ENCODE measurements at regions not wholly inside any gene's neighbourhood (a gene's known extent, or its start where the extent isn't known, plus 50 kb on each side); places are given as distances from the start of the nearest gene placed in this dataset.
"Not testable (repeated sequence)": the region's sequence is repeated elsewhere in the genome, so short reads cannot be mapped to it uniquely, and the experiment has no call there.

DNA sequence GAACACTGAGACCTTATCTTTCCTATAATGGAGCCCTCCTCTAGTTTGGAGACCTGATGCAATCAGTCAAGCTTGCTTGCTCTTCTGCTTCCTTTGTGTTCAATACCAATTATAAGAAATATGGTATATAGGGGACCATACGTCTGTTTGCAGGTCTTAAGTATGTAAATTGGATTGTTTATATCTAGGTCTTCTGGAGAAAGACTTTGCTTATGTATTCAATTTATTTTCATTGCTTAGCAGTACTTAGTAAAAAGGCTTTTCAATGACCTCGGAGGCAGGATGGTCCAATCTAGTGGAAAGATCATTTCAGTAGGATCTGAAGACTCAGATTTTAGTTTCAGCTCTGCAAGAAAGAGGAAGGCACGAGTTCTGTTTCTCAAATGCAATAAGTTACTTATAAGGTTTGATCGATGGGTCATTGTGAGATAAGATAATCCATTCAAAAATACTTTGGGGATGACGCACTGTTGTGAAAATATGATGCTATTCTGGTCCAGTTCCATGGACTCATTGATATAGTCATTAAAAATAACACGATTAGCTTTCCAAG is 571.6 kb downstream of the SH2D4B start:
- no peak for DNase-seq (ENCODE audit: low read depth)

DNA sequence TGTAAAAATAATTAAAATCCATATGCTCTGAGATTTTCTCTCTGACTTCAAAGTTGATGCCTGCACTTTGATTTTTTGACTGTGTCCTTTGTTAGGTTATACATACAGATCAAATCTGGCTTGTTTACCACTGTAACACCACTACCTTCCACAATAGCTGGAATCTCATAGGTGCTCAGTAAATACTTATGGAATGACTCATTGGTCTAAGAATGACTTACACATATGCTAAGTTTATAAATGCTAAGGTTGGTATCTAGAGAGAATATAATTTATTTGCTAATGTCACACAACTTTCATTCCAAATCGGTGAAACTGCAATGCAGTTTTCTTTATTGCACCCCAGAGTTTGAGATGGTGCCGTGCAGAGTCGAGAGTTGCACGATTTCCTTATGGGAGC is 578.5 kb downstream of the SH2D4B start:
- DNase-seq (ENCODE audit: low read depth): no peak

DNA sequence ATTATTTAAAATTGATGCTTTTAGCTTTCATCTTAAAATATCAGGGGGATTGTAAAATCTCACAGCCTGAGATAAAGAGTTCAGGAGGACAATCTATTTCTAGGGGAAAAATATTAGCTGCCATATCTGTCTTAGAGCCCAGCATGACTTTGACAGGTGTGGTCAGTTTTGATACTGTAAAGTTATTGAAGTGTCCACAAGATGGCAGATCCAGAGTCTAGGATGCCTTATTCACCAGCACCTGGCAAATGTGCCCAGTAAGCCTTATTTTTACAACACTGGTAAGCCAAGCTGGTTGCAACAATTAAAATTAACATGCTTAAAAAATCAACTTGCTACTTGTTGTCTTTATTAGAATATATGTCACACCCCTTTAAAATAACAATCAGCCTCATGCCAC is 579.3 kb downstream of the SH2D4B start:
- DNase-seq (ENCODE audit: low read depth): no peak

DNA sequence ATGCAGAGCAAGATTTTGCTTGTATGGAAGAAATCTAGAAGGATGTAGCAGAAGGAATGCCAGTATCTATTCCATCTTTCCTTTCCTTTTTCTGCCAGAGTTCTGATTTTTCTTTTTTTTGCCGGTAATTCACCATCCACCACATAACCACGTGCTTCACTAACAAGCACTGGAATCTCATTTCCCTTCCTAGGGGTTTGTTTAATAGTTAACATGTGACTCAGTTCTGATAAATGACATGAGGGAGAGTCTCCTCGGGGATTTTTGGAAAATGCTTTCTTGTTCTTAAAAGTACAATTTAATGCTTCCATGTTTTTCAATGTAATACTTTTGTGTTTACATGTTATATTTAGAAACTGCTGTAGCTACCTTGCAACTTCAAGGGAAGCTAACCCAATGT is 590.2 kb downstream of the SH2D4B start:
- DNase-seq (ENCODE audit: low read depth): no peak

DNA sequence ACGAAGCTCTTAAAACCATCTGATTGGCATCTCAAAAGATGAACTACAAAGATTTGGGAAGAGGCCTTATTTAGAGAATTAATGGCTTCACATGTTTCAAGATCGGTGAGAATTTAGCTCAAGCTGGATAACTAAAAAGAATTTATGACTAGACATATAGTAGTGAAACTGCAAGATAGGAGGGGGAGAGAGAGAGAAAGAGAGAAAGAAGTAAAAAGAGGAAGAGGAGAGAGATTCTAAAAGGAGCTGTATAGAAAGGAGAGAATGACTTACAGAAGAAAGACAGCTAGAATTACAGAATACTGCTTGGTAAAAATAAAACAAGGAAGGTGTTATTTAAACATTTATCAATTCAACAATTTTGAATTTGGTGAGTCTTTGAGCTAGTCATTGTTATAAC is 592.3 kb downstream of the SH2D4B start:
- no peak for DNase-seq (ENCODE audit: low read depth)

DNA sequence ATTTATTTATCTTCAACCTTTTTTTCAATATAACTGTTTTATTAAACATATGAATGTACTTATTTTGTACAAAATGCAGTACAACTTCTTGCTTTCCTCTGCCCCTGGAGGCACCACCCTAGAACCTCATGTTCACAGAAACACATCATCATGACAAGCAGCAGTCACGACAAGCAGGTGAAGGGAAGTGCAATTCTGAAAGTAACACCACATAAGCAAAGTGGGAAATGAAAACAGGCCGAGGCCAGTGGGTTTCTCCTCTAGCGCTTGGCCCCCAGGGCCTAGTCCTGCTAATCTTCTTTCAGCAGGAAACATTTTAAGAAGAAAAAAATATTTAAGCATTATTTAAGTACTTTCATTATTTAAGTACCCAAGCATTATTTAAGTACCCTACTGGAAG is 598.1 kb downstream of the SH2D4B start:
- no peak for DNase-seq (ENCODE audit: low read depth)

DNA sequence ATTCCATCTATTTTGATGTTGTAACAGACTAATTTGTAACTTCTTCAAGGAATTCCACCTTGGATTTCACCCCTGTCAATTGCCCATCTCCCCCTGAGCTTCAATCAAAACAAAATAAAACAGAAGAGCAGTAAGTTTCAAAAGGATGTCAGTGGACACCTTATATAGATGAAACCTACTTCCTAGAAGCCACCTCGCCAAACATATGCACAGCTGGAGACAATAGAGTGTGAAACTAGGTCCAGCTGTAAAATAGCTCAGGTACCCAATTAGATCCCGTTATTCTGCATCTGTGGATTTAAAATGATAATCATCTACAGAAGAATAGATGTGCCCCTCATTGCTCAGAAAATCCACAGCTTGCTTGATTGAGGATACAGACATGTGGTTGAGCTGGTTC is 598.6 kb downstream of the SH2D4B start:
- DNase-seq (ENCODE audit: low read depth): no peak

DNA sequence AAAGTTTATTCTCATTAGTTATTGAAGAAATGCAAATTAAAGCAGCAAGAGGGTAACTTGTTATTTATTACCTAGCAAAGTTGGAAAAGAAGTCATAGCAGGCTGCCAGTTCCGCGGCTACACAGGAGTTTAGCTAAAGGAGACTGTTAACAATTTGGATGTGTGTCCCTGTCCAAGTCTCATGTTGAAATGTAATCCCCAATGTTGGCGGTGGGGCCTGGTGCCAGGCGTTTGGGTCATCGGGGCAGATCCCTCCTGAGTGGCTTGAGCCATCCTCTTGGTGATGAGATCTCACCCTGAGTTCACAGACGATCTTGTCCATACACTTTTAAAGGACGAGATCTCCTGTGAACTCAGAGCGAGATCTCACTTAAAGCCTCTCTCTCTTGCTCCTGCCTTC is 608.3 kb downstream of the SH2D4B start:
- no peak for DNase-seq (ENCODE audit: low read depth)

DNA sequence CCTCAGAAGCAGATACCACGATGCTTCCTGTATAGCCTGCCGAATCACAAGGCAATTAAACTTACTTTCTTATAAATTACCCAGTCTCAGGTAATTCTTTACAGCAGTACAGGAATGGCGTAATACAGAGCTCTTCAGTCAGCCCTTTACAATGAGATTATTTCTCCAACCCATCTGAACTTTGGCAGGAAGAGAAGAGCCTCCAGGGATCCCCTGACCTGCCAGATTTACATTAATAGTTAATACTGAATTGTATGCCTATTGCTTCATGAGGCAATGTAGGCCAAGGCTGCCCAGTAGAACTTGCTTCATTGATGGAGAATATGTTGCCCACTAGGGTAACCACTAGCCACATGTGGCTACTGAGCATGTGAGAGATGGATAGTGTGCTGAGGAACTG is 608.7 kb downstream of the SH2D4B start:
- no peak for DNase-seq (ENCODE audit: low read depth)

DNA sequence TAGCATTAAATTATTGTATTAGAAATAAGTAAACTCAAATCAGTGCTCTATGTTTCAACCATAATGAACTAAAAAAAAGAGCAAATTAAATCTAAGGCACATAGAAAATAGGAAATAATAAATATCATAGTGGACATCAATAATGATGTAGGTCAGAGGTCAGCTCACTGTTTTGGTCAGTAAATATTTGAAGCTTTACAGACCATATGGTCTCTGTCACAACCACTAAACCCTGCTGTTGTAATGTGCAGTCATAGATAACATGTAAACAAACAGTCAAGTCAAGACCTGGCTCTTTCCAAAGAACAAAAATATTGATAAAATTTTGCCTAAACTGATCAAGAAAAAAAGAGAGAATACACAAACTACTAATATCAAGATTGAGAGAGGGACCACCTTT is 615.0 kb downstream of the SH2D4B start:
- DNase-seq (ENCODE audit: low read depth): no peak

DNA sequence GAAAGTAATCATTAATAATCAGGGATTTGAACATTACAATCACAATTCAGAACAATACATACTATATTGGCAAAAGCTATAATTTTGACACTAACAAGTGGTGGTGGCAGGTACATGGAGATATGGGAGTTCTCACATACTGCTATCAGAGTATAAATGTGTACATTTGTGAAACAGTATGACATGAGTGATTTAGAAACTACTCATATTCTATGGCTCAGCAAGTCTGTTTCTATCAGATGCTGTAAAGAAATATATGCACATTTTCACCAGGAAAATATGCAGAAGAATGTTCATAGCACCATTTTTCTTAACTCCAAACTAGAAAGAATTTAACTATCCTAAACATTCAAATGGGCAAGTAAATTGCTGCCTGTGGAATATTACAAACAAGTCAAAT is 620.0 kb downstream of the SH2D4B start:
- DNase-seq (ENCODE audit: low read depth): no peak

DNA sequence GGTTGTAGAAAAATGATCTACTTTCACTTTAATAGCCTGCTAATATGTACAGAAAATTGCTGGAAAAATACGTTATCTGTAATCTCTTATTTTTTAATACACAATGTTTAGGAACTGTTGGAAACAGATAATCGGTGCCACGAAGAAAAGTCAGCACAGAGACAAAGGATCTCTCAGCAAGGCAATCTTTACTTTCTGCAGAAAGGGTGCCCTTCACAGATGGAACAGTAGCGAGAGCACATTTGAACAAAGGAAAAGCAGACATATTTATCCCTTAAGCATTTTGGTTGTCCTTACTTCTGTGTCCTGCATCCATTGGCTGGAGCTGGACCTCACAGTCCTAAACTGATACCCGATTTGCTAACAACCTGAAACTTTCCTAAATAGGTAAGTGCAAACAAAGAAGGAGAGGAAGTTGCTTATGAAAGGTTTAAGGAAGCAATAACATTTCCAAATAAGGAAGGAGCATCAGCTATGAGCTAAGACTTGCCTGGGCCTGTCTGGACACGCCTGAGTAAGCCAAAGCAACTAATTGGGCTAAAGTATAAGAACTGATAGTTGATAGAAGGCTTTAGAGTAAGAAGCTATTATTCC is 640.0 kb downstream of the SH2D4B start:
- DNase-seq (ENCODE audit: low read depth): no peak

DNA sequence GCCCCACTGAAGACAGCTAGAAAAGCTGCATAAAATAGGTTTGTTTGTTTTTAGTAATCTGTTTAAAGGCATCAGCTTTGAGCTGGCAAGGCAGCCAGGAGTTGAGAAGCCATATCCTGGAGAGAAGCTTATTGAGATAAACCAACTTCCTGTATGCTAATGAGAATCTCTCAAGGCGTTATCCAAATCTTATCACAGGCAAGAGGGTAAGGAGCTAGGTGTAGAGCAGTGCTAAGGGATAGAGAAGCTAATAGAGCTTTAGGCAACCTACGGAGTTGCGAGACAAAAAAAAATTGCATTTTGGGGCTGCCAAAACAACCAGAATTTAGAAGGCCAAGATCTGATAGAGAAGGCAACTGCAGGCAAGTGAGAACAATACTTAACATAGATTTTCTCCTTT is 641.6 kb downstream of the SH2D4B start:
- DNase-seq (ENCODE audit: low read depth): no peak

DNA sequence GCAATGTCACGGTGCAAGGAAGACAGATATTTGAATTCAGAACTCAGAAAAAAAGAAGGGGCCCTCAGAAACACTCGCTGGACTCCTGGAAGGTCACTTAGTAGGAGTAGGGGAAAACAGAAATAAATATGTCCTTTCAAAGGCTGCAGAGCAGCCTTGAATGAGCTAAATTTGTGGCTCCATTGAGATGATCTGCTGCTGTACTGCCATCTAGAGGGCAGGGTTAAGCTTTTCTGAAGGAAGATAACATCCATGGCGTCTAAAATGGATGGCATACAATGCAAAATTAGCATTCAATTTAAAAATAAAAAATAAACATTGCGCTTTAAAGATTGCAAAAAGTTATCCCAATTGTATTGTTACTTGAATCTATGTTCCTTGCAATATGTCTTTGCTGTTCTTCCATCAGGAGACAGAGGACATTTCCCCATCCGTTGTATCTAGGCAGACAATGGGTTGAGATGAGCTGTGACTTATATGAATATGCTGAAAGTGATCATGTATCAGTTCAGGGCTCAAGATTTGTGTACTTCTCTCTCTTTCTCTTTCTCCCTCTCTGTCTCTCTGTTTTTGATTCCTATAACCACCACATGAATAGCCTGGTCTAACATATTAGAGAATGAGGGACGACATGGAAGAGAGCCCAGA is 642.2 kb downstream of the SH2D4B start:
- DNase-seq (ENCODE audit: low read depth): no peak

DNA sequence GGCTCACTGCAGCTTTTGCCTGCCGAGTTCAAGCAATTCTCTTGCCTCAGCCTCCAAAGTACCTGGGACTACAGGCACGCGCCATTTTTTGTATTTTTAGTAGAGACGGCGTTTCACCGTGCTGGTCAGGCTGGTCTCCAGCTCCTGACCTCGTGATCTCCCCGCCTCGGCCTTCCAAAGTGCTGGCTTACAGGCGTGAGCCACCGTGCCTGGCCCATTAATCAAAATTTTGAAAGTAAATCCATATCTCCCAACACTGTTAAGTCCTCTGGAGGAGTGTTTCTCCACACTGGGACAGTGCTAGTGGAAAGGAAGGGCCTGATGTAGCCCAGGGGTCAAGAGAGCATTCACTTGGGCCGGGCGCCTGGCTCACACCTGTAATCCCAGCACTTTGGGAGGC is 644.6 kb downstream of the SH2D4B start:
- no peak for DNase-seq (ENCODE audit: low read depth)

DNA sequence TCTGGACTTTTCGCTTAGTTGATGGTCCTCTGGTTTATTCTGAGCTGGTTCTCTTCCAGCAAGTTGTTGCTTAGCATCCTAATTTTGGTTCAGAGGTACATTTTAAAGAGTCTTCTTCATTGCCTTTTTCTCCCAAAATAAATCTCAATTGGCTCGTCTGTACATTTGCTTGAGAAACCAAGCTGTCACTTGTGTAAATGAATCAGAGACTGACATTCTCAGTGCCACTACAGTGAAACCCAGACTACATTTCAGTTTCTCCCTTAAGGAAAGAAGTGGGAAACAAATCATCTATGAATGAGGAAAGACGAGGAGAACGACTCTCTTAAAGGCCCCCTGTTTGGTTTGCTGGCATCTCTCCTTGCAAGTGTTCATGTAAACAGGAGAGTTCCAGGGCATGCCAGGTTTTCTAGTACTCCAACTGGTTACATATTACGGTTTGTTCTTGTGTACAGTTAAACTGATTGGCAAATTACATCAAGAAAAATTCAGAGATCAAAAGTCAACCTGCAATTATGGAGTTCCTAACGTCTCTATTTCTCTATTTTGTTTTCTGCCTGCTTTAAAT is 654.6 kb downstream of the SH2D4B start:
- no peak for DNase-seq (ENCODE audit: low read depth)

DNA sequence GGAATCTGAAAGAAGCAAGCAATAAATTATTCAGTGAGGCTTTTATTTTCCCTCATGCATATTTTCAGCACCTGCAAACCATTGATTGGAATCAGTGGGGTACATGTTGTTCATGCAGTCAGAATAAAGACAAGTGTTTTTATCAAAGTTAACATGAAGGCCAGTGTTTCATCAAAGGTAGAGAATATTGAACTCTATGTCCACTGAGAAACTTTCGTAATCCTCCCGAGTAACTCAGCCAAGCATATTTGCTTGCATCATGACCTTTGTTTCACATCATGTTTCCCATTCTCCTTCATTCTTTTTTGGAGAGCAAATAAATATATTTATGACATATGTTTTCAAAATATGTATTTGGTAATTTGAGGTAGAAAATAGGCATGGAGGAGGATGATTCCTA is 663.1 kb downstream of the SH2D4B start:
- no peak for DNase-seq (ENCODE audit: low read depth)

DNA sequence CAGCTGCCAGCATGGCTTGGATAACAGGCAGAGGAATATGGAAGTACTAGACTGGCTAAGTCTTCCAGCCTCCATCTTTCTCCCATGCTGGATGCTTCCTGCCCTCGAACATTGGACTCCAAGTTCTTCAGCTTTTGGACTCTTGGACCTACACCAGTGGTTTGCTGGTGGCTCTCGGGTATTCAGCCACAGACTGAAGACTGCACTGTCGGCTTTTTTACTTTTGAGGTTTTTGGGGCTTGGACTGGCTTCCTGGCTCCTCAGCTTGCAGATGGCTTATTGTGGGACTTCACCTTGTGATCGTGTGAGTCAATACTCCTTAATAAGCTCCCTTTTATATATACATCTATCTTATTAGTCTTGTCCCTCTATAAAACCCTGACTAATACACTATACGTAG is 667.6 kb upstream of the NRG3 start:
- DNase-seq (ENCODE audit: low read depth): not testable (repeated sequence)

DNA sequence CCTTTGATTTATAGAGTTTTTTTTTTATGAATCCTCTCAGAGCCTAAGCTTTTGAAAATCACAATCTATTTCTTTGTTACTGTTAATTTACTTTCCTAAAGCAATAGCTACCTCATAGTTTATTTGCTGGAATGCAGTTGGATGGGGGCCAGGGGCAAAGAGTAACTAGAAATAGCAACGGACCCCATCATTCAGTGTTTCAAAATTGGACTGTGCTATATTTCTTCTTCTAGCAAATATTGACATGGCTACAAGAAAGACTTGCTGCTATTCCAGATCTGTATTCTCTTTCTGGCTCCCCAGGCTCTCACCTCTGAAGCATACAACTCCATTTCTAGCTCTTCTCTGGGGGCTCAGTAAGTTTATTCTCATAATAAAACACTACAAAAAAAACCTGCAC is 661.6 kb upstream of the NRG3 start:
- no peak for DNase-seq (ENCODE audit: low read depth)

DNA sequence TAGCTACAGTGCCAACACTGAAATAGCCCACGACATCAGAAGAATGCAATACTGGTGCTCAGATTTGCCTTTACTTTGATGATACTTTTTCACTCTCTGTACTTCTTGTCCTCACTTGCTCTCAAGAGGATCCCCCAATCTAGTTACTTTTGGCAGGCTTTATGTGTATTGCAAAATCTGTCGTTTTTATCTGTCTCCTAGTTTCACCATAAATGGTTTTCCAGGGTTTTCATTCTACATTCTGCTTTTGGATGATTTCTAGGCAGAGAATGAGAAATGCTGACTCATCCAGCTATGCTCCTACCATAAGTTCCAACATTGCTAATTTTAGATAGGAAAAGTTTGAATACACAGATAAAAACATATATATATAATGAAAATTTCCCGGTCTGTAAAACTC is 659.5 kb upstream of the NRG3 start:
- DNase-seq (ENCODE audit: low read depth): no peak

DNA sequence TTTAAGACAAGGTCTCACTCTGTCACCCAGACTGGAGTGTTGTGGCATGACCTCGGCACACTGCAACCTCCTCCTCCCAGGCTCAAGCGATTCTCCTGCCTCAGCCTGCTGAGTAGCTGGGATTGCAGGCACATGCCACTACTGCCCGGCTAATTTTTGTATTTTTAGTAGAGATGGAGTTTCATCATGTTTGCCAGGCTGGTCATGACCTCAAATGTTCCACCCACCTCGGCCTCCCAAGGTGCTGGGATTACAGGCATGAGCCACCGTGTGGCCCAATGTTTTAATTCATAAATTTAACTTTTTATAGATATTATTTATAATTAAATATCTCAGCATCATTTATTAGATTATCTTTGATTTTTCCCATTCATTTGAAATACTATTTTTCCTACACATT is 658.0 kb upstream of the NRG3 start:
- DNase-seq (ENCODE audit: low read depth): no peak

DNA sequence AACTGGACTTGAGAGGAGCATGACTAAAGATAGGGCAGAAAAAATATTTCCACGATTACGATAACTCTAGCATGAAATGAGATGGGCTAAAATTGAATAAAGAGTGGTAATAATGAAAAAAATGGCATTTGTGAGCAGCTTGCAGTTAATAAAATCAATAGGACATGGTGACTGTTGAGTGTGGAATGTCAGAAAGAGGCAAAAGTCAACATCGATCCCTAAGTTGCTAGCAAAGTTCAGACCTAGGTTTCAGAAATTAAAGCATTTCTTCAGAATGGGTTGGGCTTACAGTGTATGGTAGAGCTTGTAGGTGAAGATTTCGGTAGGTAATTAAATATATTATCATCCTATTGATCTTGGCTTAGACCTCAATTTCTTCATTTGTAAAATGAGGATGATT is 656.7 kb upstream of the NRG3 start:
- no peak for DNase-seq (ENCODE audit: low read depth)

DNA sequence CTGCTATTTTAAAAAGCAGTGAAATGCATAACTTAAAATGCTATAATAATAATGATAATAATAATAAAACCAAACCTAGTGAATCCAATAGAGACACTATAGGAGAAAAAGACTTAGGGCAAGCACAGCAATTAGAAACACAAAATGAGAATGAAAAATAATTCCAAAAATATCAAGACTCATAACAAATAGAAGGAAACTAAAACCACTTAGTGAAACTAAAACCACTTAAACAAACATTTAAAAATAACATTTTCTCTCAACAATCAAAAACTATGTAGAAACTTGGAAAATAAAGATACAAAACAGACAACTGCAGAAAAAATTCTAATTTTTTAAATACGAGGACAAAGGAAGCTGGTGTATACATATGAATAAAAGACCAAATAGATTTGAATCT is 655.2 kb upstream of the NRG3 start:
- no peak for DNase-seq (ENCODE audit: low read depth)

DNA sequence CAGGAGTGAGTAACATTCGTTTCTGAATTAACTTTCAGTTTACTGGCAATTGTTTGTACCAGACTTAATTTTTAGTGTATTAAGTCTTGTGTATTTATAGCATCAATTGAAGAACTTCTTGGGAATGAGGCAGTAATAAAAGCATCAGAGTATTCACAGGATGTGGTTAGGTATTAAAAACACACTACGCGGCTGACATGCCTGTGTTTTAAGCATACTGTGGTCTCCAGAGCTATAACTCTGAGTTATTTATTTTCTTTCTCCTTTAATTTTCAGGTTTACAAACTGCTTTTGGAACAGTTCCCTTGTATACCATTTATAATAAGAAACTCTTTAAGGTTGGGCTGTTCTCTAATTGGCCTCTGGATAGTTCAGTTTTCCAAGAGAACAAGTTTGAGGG is 626.1 kb upstream of the NRG3 start:
- no peak for DNase-seq (ENCODE audit: low read depth)
